Fibroblast of villous mesenchyme (primary cell): ENCODE measurements at regions not wholly inside any gene's neighbourhood (a gene's known extent, or its start where the extent isn't known, plus 50 kb on each side); places are given as distances from the start of the nearest gene placed in this dataset.
A peak's percentile ranks its signal among the peaks of the same experiment; 100 is the strongest.

Experiments used
- DNase-seq: peaks from one replicate; pipeline ENCODE4 v3.0.0-alpha.2; 2010; ENCODE audit warnings: low read depth
- H3K4me3 ChIP-seq: 2 replicates; pipeline ENCODE4 v1.5.1; 2011; ENCODE audit warnings: low read depth, mild to moderate bottlenecking, low read length
- CTCF ChIP-seq: IDR thresholded peaks from 2 replicates; pipeline ENCODE4 v1.5.1; 2012; ENCODE audit warnings: low read depth, mild to moderate bottlenecking, low read length; ENCODE audit not compliant: insufficient read depth

- no peak overlapping the region for H3K4me3 ChIP-seq
- no peak for DNase-seq
- TF ChIP-seq CTCF: peak; percentile 30
Observed at GRCh38 chr9:107155244-107155817, 127.7 kb upstream of the RAD23B start.

GRCh38 chr9:107158321-107158720 is 124.8 kb upstream of the RAD23B start:
- peak; percentile 35 for DNase-seq
- no peak overlapping the region for H3K4me3 ChIP-seq
- peak; percentile 59 for TF ChIP-seq CTCF

GRCh38 chr9:107161338-107161737 is 121.7 kb upstream of the RAD23B start:
- TF ChIP-seq CTCF: no peak
- H3K4me3 ChIP-seq: no peak overlapping the region
- DNase-seq: no peak

- no peak overlapping the region for H3K4me3 ChIP-seq
- TF ChIP-seq CTCF: no peak
- DNase-seq: no peak
Observed at GRCh38 chr9:107163370-107163769, 119.7 kb upstream of the RAD23B start.

GRCh38 chr9:107169796-107170195 is 113.3 kb upstream of the RAD23B start:
- H3K4me3 ChIP-seq: no peak overlapping the region
- no peak for TF ChIP-seq CTCF
- DNase-seq: no peak

GRCh38 chr9:107170801-107171200 is 112.3 kb upstream of the RAD23B start:
- no peak for DNase-seq
- H3K4me3 ChIP-seq: no peak overlapping the region
- no peak for TF ChIP-seq CTCF
